Raji (cell line): ENCODE measurements at regions not wholly inside any gene's neighbourhood (a gene's known extent, or its start where the extent isn't known, plus 50 kb on each side); places are given as distances from the start of the nearest gene placed in this dataset.

Source experiments
- POLR2A ChIP-seq: IDR thresholded peaks from 2 replicates; pipeline ENCODE4 v1.6.1; 2011; ENCODE audit warnings: low read depth, low read length, control low read depth; ENCODE audit not compliant: insufficient read depth

- no peak for TF ChIP-seq POLR2A
Measured at GRCh38 chr15:31243895-31244294, 82.7 kb upstream of the KLF13 start.

GRCh38 chr15:31245135-31245689 is 81.4 kb upstream of the KLF13 start:
- no peak for TF ChIP-seq POLR2A

- no peak for TF ChIP-seq POLR2A
Measured at GRCh38 chr15:31245756-31246155, 80.9 kb upstream of the KLF13 start.

GRCh38 chr15:31247404-31247803 is 79.2 kb upstream of the KLF13 start:
- no peak for TF ChIP-seq POLR2A

- TF ChIP-seq POLR2A = no peak
Measured at GRCh38 chr15:31248263-31248662, 78.4 kb upstream of the KLF13 start.

- no peak for TF ChIP-seq POLR2A
Measured at GRCh38 chr15:31248951-31249350, 77.7 kb upstream of the KLF13 start.

- no peak for TF ChIP-seq POLR2A
Measured at GRCh38 chr15:31250033-31250432, 76.6 kb upstream of the KLF13 start.

GRCh38 chr15:31251165-31251564 is 75.5 kb upstream of the KLF13 start:
- TF ChIP-seq POLR2A = no peak

GRCh38 chr15:31252171-31252785 is 74.4 kb upstream of the KLF13 start:
- TF ChIP-seq POLR2A = no peak

GRCh38 chr15:31254431-31255175 is 72.0 kb upstream of the KLF13 start:
- peak; percentile 40; the same call in 1 of the 2 replicates for TF ChIP-seq POLR2A

- no peak for TF ChIP-seq POLR2A
Measured at GRCh38 chr15:31255176-31255510, 71.5 kb upstream of the KLF13 start.

GRCh38 chr15:31255732-31256377 is 70.8 kb upstream of the KLF13 start:
- TF ChIP-seq POLR2A = no peak; the same call in 1 of the 2 replicates

- TF ChIP-seq POLR2A = 0 out of 2 replicates have a peak, but pooled peaks have one; percentile 9
Measured at GRCh38 chr15:31256378-31257265, 70.0 kb upstream of the KLF13 start.

- no peak for TF ChIP-seq POLR2A
Measured at GRCh38 chr15:31257286-31257685, 69.3 kb upstream of the KLF13 start.

GRCh38 chr15:31258260-31258659 is 68.4 kb upstream of the KLF13 start:
- no peak for TF ChIP-seq POLR2A
